Natural killer cell treated with Interleukin-12 subunit alpha and Interleukin-12 subunit beta and Interleukin-15 and Interleukin-18, amount 100 ng/mL, for 72 hours (primary cell): ENCODE measurements at regions not wholly inside any gene's neighbourhood (a gene's known extent, or its start where the extent isn't known, plus 50 kb on each side); places are given as distances from the start of the nearest gene placed in this dataset.
"Not testable (repeated sequence)": the region's sequence is repeated elsewhere in the genome, so short reads cannot be mapped to it uniquely, and the experiment has no call there.

Experiments
- ATAC-seq, 2 donors: fragments of 150-1000 bp; cut with Tn5 transposase in 1 of 2; sonication (Bioruptor Pico), chemical (Tn5 transposase) in 1 of 2; 2 replicates each; pipeline ENCODE4 v1.10.0; 2021
- DNase-seq: peaks from one replicate; pipeline ENCODE4 v3.0.0; 2022; ENCODE audit warnings: low spot score
- H3K27ac Mint-ChIP-seq, 2 donors: 1 replicate in 1 of 2; 2 replicates in 1 of 2; pipeline ENCODE4 v1.8.0; 2022; ENCODE audit warnings: mixed read lengths in 2 of 2, mild to moderate bottlenecking in 1 of 2, moderate library complexity in 1 of 2
- H3K27me3 Mint-ChIP-seq, 2 donors: 1 replicate in 1 of 2; 2 replicates in 1 of 2; pipeline ENCODE4 v1.8.0; 2022; ENCODE audit warnings: mixed read lengths in 2 of 2
- H3K36me3 Mint-ChIP-seq: one replicate; pipeline ENCODE4 v1.8.0; 2022; ENCODE audit warnings: mixed read lengths
- H3K4me1 Mint-ChIP-seq, 2 donors: 1 replicate in 1 of 2; 2 replicates in 1 of 2; pipeline ENCODE4 v1.8.0; 2022; ENCODE audit warnings: low read depth in 2 of 2, mixed read lengths in 2 of 2, mild to moderate bottlenecking in 1 of 2
- H3K4me3 Mint-ChIP-seq: one replicate; pipeline ENCODE4 v1.8.0; 2022; ENCODE audit warnings: mixed read lengths
- H3K9me3 Mint-ChIP-seq: 2 replicates; pipeline ENCODE4 v1.8.0; 2022; ENCODE audit warnings: mixed read lengths

- H3K36me3 Mint-ChIP-seq: no peaks in the 10 kb centered on the region
- H3K27me3 Mint-ChIP-seq: peaks cover 0 to 5% of the 10 kb centered on the region in 2 donors
- no peaks in the 10 kb centered on the region for H3K4me1 Mint-ChIP-seq
- H3K4me3 Mint-ChIP-seq: no peak overlapping the region
- no peaks in the 10 kb centered on the region for H3K9me3 Mint-ChIP-seq
- DNase-seq: no peak
- no peak for ATAC-seq
- no peak overlapping the region for H3K27ac Mint-ChIP-seq
Observed at GRCh38 chrX:74162199-74162598, 141.8 kb upstream of the ZCCHC13 start.

GRCh38 chrX:74160816-74161215, 143.2 kb upstream of the ZCCHC13 start:
- H3K9me3 Mint-ChIP-seq: no peaks in the 10 kb centered on the region
- ATAC-seq (no peak), DNase-seq (no peak)
- peaks cover 0 to 8% of the 10 kb centered on the region in 2 donors for H3K27me3 Mint-ChIP-seq
- H3K27ac Mint-ChIP-seq: no peak overlapping the region
- H3K36me3 Mint-ChIP-seq: no peaks in the 10 kb centered on the region
- H3K4me1 Mint-ChIP-seq: no peaks in the 10 kb centered on the region
- H3K4me3 Mint-ChIP-seq: no peak overlapping the region

- no peak overlapping the region for H3K4me3 Mint-ChIP-seq
- no peaks in the 10 kb centered on the region for H3K4me1 Mint-ChIP-seq
- peaks cover 0 to 8% of the 10 kb centered on the region in 2 donors for H3K27me3 Mint-ChIP-seq
- no peak for ATAC-seq
- DNase-seq: no peak
- no peak overlapping the region for H3K27ac Mint-ChIP-seq
- H3K9me3 Mint-ChIP-seq: no peaks in the 10 kb centered on the region
- no peaks in the 10 kb centered on the region for H3K36me3 Mint-ChIP-seq
Observed at GRCh38 chrX:74160358-74160757, 143.6 kb upstream of the ZCCHC13 start.

GRCh38 chrX:74147439-74147838, 156.5 kb upstream of the ZCCHC13 start:
- no peak overlapping the region for H3K4me3 Mint-ChIP-seq
- H3K4me1 Mint-ChIP-seq: no peaks in the 10 kb centered on the region
- H3K9me3 Mint-ChIP-seq: no peaks in the 10 kb centered on the region
- no peak overlapping the region for H3K27ac Mint-ChIP-seq
- DNase-seq (no peak), ATAC-seq (no peak)
- H3K36me3 Mint-ChIP-seq: no peaks in the 10 kb centered on the region
- peaks cover 0 to 26% of the 10 kb centered on the region in 2 donors for H3K27me3 Mint-ChIP-seq

- Mint-ChIP-seq H3K27ac (no peak overlapping the region), H3K4me1 (no peaks in the 10 kb centered on the region)
- DNase-seq: no peak
Observed at GRCh38 chrX:74138943-74139342, 165.0 kb upstream of the ZCCHC13 start.

GRCh38 chrX:74133156-74133796, 170.7 kb upstream of the ZCCHC13 start:
- Mint-ChIP-seq H3K4me1 (peaks cover 0 to 2% of the 10 kb centered on the region in 2 donors), H3K27me3 (peaks cover 0 to 13% of the 10 kb centered on the region in 2 donors), H3K36me3 (no peaks in the 10 kb centered on the region), H3K9me3 (no peaks in the 10 kb centered on the region), H3K4me3 (no peak overlapping the region), H3K27ac (no peak overlapping the region)
- DNase-seq (peak; percentile 64), ATAC-seq (peak in 1 of 2 donors; percentile 63)

More at GRCh38 chrX:74138943-74139342, 165.0 kb upstream of the ZCCHC13 start:
- Mint-ChIP-seq H3K9me3 (no peaks in the 10 kb centered on the region), H3K4me3 (no peak overlapping the region), H3K36me3 (no peaks in the 10 kb centered on the region), H3K27me3 (peaks cover 0 to 5% of the 10 kb centered on the region in 2 donors)
- ATAC-seq: no peak

GRCh38 chrX:74132280-74132679, 171.7 kb upstream of the ZCCHC13 start:
- Mint-ChIP-seq H3K4me3 (no peak overlapping the region), H3K9me3 (no peaks in the 10 kb centered on the region), H3K4me1 (peaks cover 0 to 2% of the 10 kb centered on the region in 2 donors), H3K36me3 (no peaks in the 10 kb centered on the region), H3K27ac (no peak overlapping the region), H3K27me3 (peaks cover 0 to 13% of the 10 kb centered on the region in 2 donors)
- DNase-seq (no peak), ATAC-seq (no peak)

- peaks cover 0 to 4% of the 10 kb centered on the region in 2 donors for H3K4me1 Mint-ChIP-seq
- DNase-seq: no peak
- peak in 1 of 2 donors; percentile 24 for ATAC-seq
- H3K27ac Mint-ChIP-seq: no peak overlapping the region
- no peaks in the 10 kb centered on the region for H3K36me3 Mint-ChIP-seq
- H3K9me3 Mint-ChIP-seq: no peaks in the 10 kb centered on the region
- no peak overlapping the region for H3K4me3 Mint-ChIP-seq
- H3K27me3 Mint-ChIP-seq: peaks cover 0 to 3% of the 10 kb centered on the region in 2 donors
Observed at GRCh38 chrX:74119016-74119910, 184.7 kb upstream of the ZCCHC13 start.

- DNase-seq: no peak
- ATAC-seq: peak in 1 of 2 donors; percentile 63
- Mint-ChIP-seq H3K36me3 (no peaks in the 10 kb centered on the region), H3K27me3 (peaks cover 0 to 3% of the 10 kb centered on the region in 2 donors), H3K27ac (no peak overlapping the region), H3K9me3 (no peaks in the 10 kb centered on the region), H3K4me1 (peaks cover 0 to 4% of the 10 kb centered on the region in 2 donors), H3K4me3 (no peak overlapping the region)
Observed at GRCh38 chrX:74117962-74118902, 185.7 kb upstream of the ZCCHC13 start.

- peaks cover 0 to 17% of the 10 kb centered on the region in 2 donors for H3K27me3 Mint-ChIP-seq
- H3K27ac Mint-ChIP-seq: no peak overlapping the region
- H3K4me3 Mint-ChIP-seq: no peak overlapping the region
- H3K9me3 Mint-ChIP-seq: no peaks in the 10 kb centered on the region
- no peak for ATAC-seq
- no peaks in the 10 kb centered on the region for H3K36me3 Mint-ChIP-seq
- no peaks in the 10 kb centered on the region for H3K4me1 Mint-ChIP-seq
- no peak for DNase-seq
Observed at GRCh38 chrX:74111245-74111644, 192.7 kb upstream of the ZCCHC13 start.

GRCh38 chrX:74107666-74108065, 196.3 kb upstream of the ZCCHC13 start:
- DNase-seq (no peak), ATAC-seq (no peak)
- no peak overlapping the region for H3K4me3 Mint-ChIP-seq
- H3K36me3 Mint-ChIP-seq: no peaks in the 10 kb centered on the region
- H3K27ac Mint-ChIP-seq: no peak overlapping the region
- peaks cover 0 to 13% of the 10 kb centered on the region in 2 donors for H3K27me3 Mint-ChIP-seq
- H3K4me1 Mint-ChIP-seq: no peaks in the 10 kb centered on the region
- H3K9me3 Mint-ChIP-seq: no peaks in the 10 kb centered on the region

GRCh38 chrX:74104356-74105015, 199.5 kb upstream of the ZCCHC13 start:
- peaks cover 0 to 6% of the 10 kb centered on the region in 2 donors for H3K27me3 Mint-ChIP-seq
- no peaks in the 10 kb centered on the region for H3K4me1 Mint-ChIP-seq
- ATAC-seq: no peak
- DNase-seq: no peak
- no peaks in the 10 kb centered on the region for H3K36me3 Mint-ChIP-seq
- H3K9me3 Mint-ChIP-seq: no peaks in the 10 kb centered on the region
- H3K27ac Mint-ChIP-seq: no peak overlapping the region
- H3K4me3 Mint-ChIP-seq: no peak overlapping the region

GRCh38 chrX:74098407-74098806, 205.6 kb upstream of the ZCCHC13 start:
- H3K9me3 Mint-ChIP-seq, H3K4me1 Mint-ChIP-seq, H3K4me3 Mint-ChIP-seq, ATAC-seq, H3K27ac Mint-ChIP-seq, H3K36me3 Mint-ChIP-seq, H3K27me3 Mint-ChIP-seq, DNase-seq: not testable (repeated sequence)
